ENCODE measurements at regions not wholly inside any gene's neighbourhood (a gene's known extent, or its start where the extent isn't known, plus 50 kb on each side); places are given as distances from the start of the nearest gene placed in this dataset.

GRCh38 chr18:45441110-45441847, 174.0 kb upstream of the SLC14A2 start:
- 94% methylated on average over 2 of the region's 5 CpGs; no CpG with 5 or more reads in 1 of the 2 experiments for WGBS, 2 experiments (ENCODE audit: extremely low coverage in 2 of 2, insufficient read length in 1 of 2)
- Histone ChIP-seq H3K36me3 (ENCODE audit: control insufficient read depth, insufficient read depth, low read length) (no peaks in the 10 kb centered on the region), H4K20me1 (ENCODE audit: insufficient read depth, low read length) (no peaks in the 10 kb centered on the region), H4K8ac (ENCODE audit: low read depth in 2 of 2, low read length in 2 of 2) (no peak overlapping the region), H4K5ac (ENCODE audit: low read depth, low read length) (no peak overlapping the region; the same call in 1 of the 2 replicates), H3K27ac (ENCODE audit: insufficient read depth, low read length) (no peak overlapping the region), H3K14ac (replicated peaks; ENCODE audit: low read depth, low read length) (no peak overlapping the region), H3K27me3 (ENCODE audit: control insufficient read depth, insufficient read depth, low read length) (peaks cover 2% of the 10 kb centered on the region), H3K18ac (ENCODE audit: low read depth, low read length) (no peak overlapping the region), H2BK15ac (ENCODE audit: low read depth, low read length) (no peak overlapping the region), H3K9ac (ENCODE audit: low read depth, low read length) (no peak overlapping the region), H2AK5ac (ENCODE audit: low read depth, low read length) (no peak overlapping the region), H3K4me1 (ENCODE audit: control insufficient read depth, insufficient read depth, low read length) (no peaks in the 10 kb centered on the region), H3K23ac (ENCODE audit: low read depth, low read length) (no peak overlapping the region), H3K79me1 (ENCODE audit: low read depth in 1 of 2, low read length in 2 of 2) (no peaks in the 10 kb centered on the region), H3K56ac (ENCODE audit: extremely low read depth, insufficient read depth, low read length) (no peak overlapping the region), H3K4me2 (ENCODE audit: low read depth, low read length) (no peak overlapping the region), H3K9me3 (ENCODE audit: control insufficient read depth, insufficient read depth, low read length) (no peaks in the 10 kb centered on the region), H2AFZ (replicated peaks; ENCODE audit: low read length, poor library complexity) (no peak overlapping the region), H3K4me3 (ENCODE audit: insufficient read depth, low read depth, low read length) (no peak overlapping the region), H2BK5ac (ENCODE audit: low read depth, low read length, poor library complexity, severe bottlenecking) (no peak overlapping the region), H3K9me1 (ENCODE audit: insufficient read depth, low read length) (no peaks in the 10 kb centered on the region), H4K91ac (ENCODE audit: insufficient read depth, low read depth, low read length) (no peak overlapping the region), H3K4ac (ENCODE audit: low read depth, low read length) (no peak overlapping the region), H2BK120ac (ENCODE audit: low read depth, low read length) (no peak overlapping the region), H2AK9ac (replicated peaks; ENCODE audit: low read depth, low read length, poor library complexity) (no peak overlapping the region), H2BK20ac (ENCODE audit: low read depth, low read length) (no peak overlapping the region)
- TF ChIP-seq CTCF (conservative IDR thresholded peaks at IDR 0.05; ENCODE audit: low read depth, low read length): peak; percentile 36
- no peak for TF ChIP-seq NFE2L2 (IDR thresholded peaks at IDR 0.05; ENCODE audit: low read depth, low read length)
- no peak for TF ChIP-seq MXI1 (IDR thresholded peaks at IDR 0.05; ENCODE audit: borderline replicate concordance, low read depth, low read length)
- no peak for TF ChIP-seq FOS (IDR thresholded peaks at IDR 0.05; ENCODE audit: low read depth, low read length)
- TF ChIP-seq SMC3 (IDR thresholded peaks at IDR 0.05; ENCODE audit: low read depth, low read length): peak; percentile 26; the same call in 1 of the 2 replicates
- peak; percentile 37 for TF ChIP-seq RAD21 (IDR thresholded peaks at IDR 0.05; ENCODE audit: low read length)
- BruUV-seq (replicated peaks): no TSS peak
- DNase-seq (peak; percentile 4), ATAC-seq (ENCODE audit: low read depth) (peak; percentile 40; the same call in 1 of the 2 replicates)
- dilution Hi-C loops (cut with HindIII; ENCODE audit: low sequenced_read_pairs, unreplicated experiment) (no loop called here), in situ Hi-C loops (cut with MboI; ENCODE audit: low sequenced_read_pairs) (no loop called here), intact Hi-C loops (cut with micrococcal nuclease) (loop anchor here (5.0 kb wide), 1 partner anchor 764 kb away; no protein-coding TSS in a partner anchor)
- CTCF ChIA-PET: no interaction called here
- POLR2A ChIA-PET (ENCODE audit: unreplicated experiment): no interaction called here

Measured in IMR-90 (cell line).